HS-27A (cell line): ENCODE measurements at regions not wholly inside any gene's neighbourhood (a gene's known extent, or its start where the extent isn't known, plus 50 kb on each side); places are given as distances from the start of the nearest gene placed in this dataset.

Source experiments
- DNase-seq: peaks from one replicate; pipeline ENCODE4 v3.0.0-alpha.2; 2012; ENCODE audit warnings: low read depth, missing footprints

- no peak for DNase-seq
Observed at GRCh38 chr7:36100634-36101033, 52.4 kb upstream of the EEPD1 start.
